ENCODE measurements at regions not wholly inside any gene's neighbourhood (a gene's known extent, or its start where the extent isn't known, plus 50 kb on each side); places are given as distances from the start of the nearest gene placed in this dataset.

DNA sequence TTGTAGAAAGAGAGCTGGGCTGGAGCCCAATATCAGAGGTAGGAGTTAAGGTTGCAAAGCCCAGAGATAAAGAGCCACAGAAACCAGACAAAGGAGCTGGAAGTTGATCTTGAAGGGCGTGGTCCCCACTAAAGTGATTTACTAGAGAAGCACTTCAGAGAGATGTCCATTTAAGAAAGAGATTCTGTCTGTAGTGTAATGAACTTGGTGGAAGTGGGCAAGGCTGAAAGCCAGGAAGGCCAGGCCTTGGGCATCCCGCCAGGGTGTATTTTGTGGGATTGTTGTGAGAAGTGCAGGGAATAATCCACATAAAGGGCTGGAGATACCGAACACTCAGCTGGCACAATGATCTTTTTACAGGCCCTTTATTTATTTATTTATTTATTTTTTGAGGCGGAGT is 1398.8 kb downstream of the TBC1D22A start:
- no peak overlapping the region for H3K27ac ChIP-seq (ENCODE audit: low read depth)
- no peak overlapping the region for H3K4me3 ChIP-seq
- ATAC-seq: no peak
- H3K4me1 Mint-ChIP-seq: peaks cover 8% of the 10 kb centered on the region
- no peaks in the 10 kb centered on the region for H3K79me2 ChIP-seq (replicated peaks; ENCODE audit: insufficient read depth)
- H3K4me2 ChIP-seq: no peak overlapping the region
- H4K20me1 ChIP-seq (replicated peaks; ENCODE audit: insufficient read depth): no peaks in the 10 kb centered on the region
- TF ChIP-seq EZH2phosphoT487 (IDR thresholded peaks at IDR 0.05; ENCODE audit: unreplicated experiment) (no peak), EZH2 (IDR thresholded peaks at IDR 0.05; ENCODE audit: low read depth, unreplicated experiment) (no peak), STAT1 (IDR thresholded peaks at IDR 0.05; ENCODE audit: unreplicated experiment) (no peak), NANOG (IDR thresholded peaks at IDR 0.05; ENCODE audit: borderline replicate concordance) (no peak), CREB1 (CRISPR knock-in tag; IDR thresholded peaks at IDR 0.05; ENCODE audit: low read depth) (no peak), JUNB (IDR thresholded peaks at IDR 0.05; ENCODE audit: unreplicated experiment) (no peak), POLR2AphosphoS5 (IDR thresholded peaks at IDR 0.05; ENCODE audit: low read depth) (no peak), ZNF114 (CRISPR knock-in tag; IDR thresholded peaks at IDR 0.05) (no peak), ZNF331 (CRISPR knock-in tag; IDR thresholded peaks at IDR 0.05; ENCODE audit: low read depth) (no peak)
- TF ChIP-seq, protein P1, sequence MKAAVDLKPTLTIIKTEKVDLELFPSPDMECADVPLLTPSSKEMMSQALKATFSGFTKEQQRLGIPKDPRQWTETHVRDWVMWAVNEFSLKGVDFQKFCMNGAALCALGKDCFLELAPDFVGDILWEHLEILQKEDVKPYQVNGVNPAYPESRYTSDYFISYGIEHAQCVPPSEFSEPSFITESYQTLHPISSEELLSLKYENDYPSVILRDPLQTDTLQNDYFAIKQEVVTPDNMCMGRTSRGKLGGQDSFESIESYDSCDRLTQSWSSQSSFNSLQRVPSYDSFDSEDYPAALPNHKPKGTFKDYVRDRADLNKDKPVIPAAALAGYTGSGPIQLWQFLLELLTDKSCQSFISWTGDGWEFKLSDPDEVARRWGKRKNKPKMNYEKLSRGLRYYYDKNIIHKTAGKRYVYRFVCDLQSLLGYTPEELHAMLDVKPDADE (IDR thresholded peaks at IDR 0.05): no peak
- TF ChIP-seq, protein P2, sequence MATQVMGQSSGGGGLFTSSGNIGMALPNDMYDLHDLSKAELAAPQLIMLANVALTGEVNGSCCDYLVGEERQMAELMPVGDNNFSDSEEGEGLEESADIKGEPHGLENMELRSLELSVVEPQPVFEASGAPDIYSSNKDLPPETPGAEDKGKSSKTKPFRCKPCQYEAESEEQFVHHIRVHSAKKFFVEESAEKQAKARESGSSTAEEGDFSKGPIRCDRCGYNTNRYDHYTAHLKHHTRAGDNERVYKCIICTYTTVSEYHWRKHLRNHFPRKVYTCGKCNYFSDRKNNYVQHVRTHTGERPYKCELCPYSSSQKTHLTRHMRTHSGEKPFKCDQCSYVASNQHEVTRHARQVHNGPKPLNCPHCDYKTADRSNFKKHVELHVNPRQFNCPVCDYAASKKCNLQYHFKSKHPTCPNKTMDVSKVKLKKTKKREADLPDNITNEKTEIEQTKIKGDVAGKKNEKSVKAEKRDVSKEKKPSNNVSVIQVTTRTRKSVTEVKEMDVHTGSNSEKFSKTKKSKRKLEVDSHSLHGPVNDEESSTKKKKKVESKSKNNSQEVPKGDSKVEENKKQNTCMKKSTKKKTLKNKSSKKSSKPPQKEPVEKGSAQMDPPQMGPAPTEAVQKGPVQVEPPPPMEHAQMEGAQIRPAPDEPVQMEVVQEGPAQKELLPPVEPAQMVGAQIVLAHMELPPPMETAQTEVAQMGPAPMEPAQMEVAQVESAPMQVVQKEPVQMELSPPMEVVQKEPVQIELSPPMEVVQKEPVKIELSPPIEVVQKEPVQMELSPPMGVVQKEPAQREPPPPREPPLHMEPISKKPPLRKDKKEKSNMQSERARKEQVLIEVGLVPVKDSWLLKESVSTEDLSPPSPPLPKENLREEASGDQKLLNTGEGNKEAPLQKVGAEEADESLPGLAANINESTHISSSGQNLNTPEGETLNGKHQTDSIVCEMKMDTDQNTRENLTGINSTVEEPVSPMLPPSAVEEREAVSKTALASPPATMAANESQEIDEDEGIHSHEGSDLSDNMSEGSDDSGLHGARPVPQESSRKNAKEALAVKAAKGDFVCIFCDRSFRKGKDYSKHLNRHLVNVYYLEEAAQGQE (IDR thresholded peaks at IDR 0.05; ENCODE audit: unreplicated experiment): no peak
- TF ChIP-seq, protein P3, sequence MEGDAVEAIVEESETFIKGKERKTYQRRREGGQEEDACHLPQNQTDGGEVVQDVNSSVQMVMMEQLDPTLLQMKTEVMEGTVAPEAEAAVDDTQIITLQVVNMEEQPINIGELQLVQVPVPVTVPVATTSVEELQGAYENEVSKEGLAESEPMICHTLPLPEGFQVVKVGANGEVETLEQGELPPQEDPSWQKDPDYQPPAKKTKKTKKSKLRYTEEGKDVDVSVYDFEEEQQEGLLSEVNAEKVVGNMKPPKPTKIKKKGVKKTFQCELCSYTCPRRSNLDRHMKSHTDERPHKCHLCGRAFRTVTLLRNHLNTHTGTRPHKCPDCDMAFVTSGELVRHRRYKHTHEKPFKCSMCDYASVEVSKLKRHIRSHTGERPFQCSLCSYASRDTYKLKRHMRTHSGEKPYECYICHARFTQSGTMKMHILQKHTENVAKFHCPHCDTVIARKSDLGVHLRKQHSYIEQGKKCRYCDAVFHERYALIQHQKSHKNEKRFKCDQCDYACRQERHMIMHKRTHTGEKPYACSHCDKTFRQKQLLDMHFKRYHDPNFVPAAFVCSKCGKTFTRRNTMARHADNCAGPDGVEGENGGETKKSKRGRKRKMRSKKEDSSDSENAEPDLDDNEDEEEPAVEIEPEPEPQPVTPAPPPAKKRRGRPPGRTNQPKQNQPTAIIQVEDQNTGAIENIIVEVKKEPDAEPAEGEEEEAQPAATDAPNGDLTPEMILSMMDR (conservative IDR thresholded peaks at IDR 0.05; ENCODE audit: low read depth in 2 of 2): no peak
- TF ChIP-seq, protein P4, sequence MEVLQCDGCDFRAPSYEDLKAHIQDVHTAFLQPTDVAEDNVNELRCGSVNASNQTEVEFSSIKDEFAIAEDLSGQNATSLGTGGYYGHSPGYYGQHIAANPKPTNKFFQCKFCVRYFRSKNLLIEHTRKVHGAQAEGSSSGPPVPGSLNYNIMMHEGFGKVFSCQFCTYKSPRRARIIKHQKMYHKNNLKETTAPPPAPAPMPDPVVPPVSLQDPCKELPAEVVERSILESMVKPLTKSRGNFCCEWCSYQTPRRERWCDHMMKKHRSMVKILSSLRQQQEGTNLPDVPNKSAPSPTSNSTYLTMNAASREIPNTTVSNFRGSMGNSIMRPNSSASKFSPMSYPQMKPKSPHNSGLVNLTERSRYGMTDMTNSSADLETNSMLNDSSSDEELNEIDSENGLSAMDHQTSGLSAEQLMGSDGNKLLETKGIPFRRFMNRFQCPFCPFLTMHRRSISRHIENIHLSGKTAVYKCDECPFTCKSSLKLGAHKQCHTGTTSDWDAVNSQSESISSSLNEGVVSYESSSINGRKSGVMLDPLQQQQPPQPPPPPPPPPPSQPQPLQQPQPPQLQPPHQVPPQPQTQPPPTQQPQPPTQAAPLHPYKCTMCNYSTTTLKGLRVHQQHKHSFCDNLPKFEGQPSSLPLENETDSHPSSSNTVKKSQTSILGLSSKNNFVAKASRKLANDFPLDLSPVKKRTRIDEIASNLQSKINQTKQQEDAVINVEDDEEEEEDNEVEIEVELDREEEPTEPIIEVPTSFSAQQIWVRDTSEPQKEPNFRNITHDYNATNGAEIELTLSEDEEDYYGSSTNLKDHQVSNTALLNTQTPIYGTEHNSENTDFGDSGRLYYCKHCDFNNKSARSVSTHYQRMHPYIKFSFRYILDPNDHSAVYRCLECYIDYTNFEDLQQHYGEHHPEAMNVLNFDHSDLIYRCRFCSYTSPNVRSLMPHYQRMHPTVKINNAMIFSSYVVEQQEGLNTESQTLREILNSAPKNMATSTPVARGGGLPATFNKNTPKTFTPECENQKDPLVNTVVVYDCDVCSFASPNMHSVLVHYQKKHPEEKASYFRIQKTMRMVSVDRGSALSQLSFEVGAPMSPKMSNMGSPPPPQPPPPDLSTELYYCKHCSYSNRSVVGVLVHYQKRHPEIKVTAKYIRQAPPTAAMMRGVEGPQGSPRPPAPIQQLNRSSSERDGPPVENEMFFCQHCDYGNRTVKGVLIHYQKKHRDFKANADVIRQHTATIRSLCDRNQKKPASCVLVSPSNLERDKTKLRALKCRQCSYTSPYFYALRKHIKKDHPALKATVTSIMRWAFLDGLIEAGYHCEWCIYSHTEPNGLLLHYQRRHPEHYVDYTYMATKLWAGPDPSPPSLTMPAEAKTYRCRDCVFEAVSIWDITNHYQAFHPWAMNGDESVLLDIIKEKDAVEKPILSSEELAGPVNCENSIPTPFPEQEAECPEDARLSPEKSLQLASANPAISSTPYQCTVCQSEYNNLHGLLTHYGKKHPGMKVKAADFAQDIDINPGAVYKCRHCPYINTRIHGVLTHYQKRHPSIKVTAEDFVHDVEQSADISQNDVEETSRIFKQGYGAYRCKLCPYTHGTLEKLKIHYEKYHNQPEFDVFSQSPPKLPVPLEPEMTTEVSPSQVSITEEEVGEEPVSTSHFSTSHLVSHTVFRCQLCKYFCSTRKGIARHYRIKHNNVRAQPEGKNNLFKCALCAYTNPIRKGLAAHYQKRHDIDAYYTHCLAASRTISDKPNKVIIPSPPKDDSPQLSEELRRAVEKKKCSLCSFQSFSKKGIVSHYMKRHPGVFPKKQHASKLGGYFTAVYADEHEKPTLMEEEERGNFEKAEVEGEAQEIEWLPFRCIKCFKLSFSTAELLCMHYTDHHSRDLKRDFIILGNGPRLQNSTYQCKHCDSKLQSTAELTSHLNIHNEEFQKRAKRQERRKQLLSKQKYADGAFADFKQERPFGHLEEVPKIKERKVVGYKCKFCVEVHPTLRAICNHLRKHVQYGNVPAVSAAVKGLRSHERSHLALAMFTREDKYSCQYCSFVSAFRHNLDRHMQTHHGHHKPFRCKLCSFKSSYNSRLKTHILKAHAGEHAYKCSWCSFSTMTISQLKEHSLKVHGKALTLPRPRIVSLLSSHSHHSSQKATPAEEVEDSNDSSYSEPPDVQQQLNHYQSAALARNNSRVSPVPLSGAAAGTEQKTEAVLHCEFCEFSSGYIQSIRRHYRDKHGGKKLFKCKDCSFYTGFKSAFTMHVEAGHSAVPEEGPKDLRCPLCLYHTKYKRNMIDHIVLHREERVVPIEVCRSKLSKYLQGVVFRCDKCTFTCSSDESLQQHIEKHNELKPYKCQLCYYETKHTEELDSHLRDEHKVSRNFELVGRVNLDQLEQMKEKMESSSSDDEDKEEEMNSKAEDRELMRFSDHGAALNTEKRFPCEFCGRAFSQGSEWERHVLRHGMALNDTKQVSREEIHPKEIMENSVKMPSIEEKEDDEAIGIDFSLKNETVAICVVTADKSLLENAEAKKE (CRISPR knock-in tag; IDR thresholded peaks at IDR 0.05): no peak
- H3F3A ChIP-seq (replicated peaks; ENCODE audit: low read depth): no peaks in the 10 kb centered on the region
- peaks cover 9% of the 10 kb centered on the region for H3K27me3 Mint-ChIP-seq (ENCODE audit: insufficient read depth, low read depth, poor library complexity)
- H3K27ac Mint-ChIP-seq: no peak overlapping the region
- H3K9me3 Mint-ChIP-seq: no peaks in the 10 kb centered on the region; the same call in 2 of the 3 replicates
- no peaks in the 10 kb centered on the region for H3K36me3 Mint-ChIP-seq (ENCODE audit: low read depth)
- DNase-seq (ENCODE audit: low spot score): no peak
- H3K4me3 Mint-ChIP-seq: no peak overlapping the region
- H3K9me2 ChIP-seq (ENCODE audit: insufficient read depth): no peaks in the 10 kb centered on the region
- H3K27me3 ChIP-seq (ENCODE audit: insufficient read depth): no peaks in the 10 kb centered on the region
- no peaks in the 10 kb centered on the region for H3K4me1 ChIP-seq (ENCODE audit: insufficient read depth)
- no peaks in the 10 kb centered on the region for H3K36me3 ChIP-seq (ENCODE audit: insufficient read depth)
- H2AFZ ChIP-seq: no peak overlapping the region

Data from GM23338 (cell line).